Tibial nerve (tissue), 3 donors: ENCODE measurements at regions not wholly inside any gene's neighbourhood (a gene's known extent, or its start where the extent isn't known, plus 50 kb on each side); places are given as distances from the start of the nearest gene placed in this dataset.
"Not testable (repeated sequence)": the region's sequence is repeated elsewhere in the genome, so short reads cannot be mapped to it uniquely, and the experiment has no call there.

Experiments
- CTCF ChIP-seq, 5 experiments: fragments of 200-600 bp in 3 of 5; fragments of 450-650 bp in 2 of 5; sonication (generic) in 3 of 5; IDR thresholded peaks; one replicate each; pipeline ENCODE4 v1.5.1; 2016 to 2019; ENCODE audit warnings: antibody characterized with exemption in 5 of 5, mild to moderate bottlenecking in 3 of 5, moderate library complexity in 2 of 5
- POLR2A ChIP-seq, 2 donors: fragments of 450-650 bp; IDR thresholded peaks; one replicate each; pipeline ENCODE4 v1.6.1; 2017; ENCODE audit warnings: antibody characterized with exemption in 2 of 2, mild to moderate bottlenecking in 2 of 2, moderate library complexity in 2 of 2

GRCh38 chr1:149349448-149349847 is 125.4 kb upstream of the NBPF19 start:
- not testable (repeated sequence) for TF ChIP-seq CTCF, POLR2A (IDR thresholded peaks at IDR 0.05)
